Fibroblast of lung (primary cell): ENCODE measurements at regions not wholly inside any gene's neighbourhood (a gene's known extent, or its start where the extent isn't known, plus 50 kb on each side); places are given as distances from the start of the nearest gene placed in this dataset.

Source experiments
- DNase-seq, 2 donors: peaks; one replicate each; pipeline versions ENCODE4 v3.0.0 to v3.0.0-alpha.2; 2010; ENCODE audit warnings: low read depth in 2 of 2
- H2AFZ ChIP-seq: 2 replicates; pipeline ENCODE4 v1.5.1; 2012; ENCODE audit warnings: low read length, control low read depth, inconsistent platforms
- H3K27ac ChIP-seq: 2 replicates; pipeline ENCODE4 v1.5.1; 2011; ENCODE audit warnings: low read length, control low read depth; ENCODE audit not compliant: insufficient read depth
- H3K27me3 ChIP-seq: 2 replicates; pipeline ENCODE4 v1.5.1; 2011; ENCODE audit warnings: mild to moderate bottlenecking, low read length; ENCODE audit not compliant: control insufficient read depth, insufficient read depth
- H3K36me3 ChIP-seq: 2 replicates; pipeline ENCODE4 v1.5.1; 2011; ENCODE audit warnings: low read length; ENCODE audit not compliant: control insufficient read depth, insufficient read depth
- H3K4me1 ChIP-seq: 2 replicates; pipeline ENCODE4 v1.5.1; 2011; ENCODE audit warnings: low read length; ENCODE audit not compliant: control insufficient read depth, insufficient read depth; ENCODE audit errors: extremely low read depth
- H3K4me2 ChIP-seq: 2 replicates; pipeline ENCODE4 v1.5.1; 2011; ENCODE audit warnings: low read length, control low read depth; ENCODE audit not compliant: insufficient read depth; ENCODE audit errors: extremely low read depth
- H3K4me3 ChIP-seq, 4 experiments: fragments of 200-600 bp in 1 of 4; sonication (generic) in 1 of 4; replicated peaks in 1 of 4; 2 replicates each; pipeline ENCODE4 v1.5.1; 2011 to 2016; ENCODE audit warnings: low read length in 4 of 4, low read depth in 3 of 4, mild to moderate bottlenecking in 3 of 4, control low read depth in 2 of 4, inconsistent platforms in 1 of 4, mixed read lengths in 1 of 4; ENCODE audit not compliant: insufficient read depth in 1 of 4; ENCODE audit errors: control extremely low read depth in 1 of 4
- H3K79me2 ChIP-seq: 2 replicates; pipeline ENCODE4 v1.5.1; 2012; ENCODE audit warnings: mild to moderate bottlenecking, low read length, inconsistent platforms; ENCODE audit not compliant: control insufficient read depth, insufficient read depth
- H3K9ac ChIP-seq: 2 replicates; pipeline ENCODE4 v1.5.1; 2011; ENCODE audit warnings: mild to moderate bottlenecking, low read length, control low read depth; ENCODE audit not compliant: insufficient read depth
- H3K9me3 ChIP-seq: 2 replicates; pipeline ENCODE4 v1.5.1; 2012; ENCODE audit warnings: low read depth, low read length; ENCODE audit not compliant: control insufficient read depth, insufficient read depth
- H4K20me1 ChIP-seq: 2 replicates; pipeline ENCODE4 v1.5.1; 2011; ENCODE audit warnings: low read length; ENCODE audit not compliant: control insufficient read depth, insufficient read depth; ENCODE audit errors: extremely low read depth
- CTCF ChIP-seq, 2 donors: IDR thresholded peaks in 1 of 2; conservative IDR thresholded peaks in 1 of 2; 1 replicate in 1 of 2; 2 replicates in 1 of 2; pipeline ENCODE4 v1.5.1; 2011 to 2012; ENCODE audit warnings: low read length in 2 of 2, control low read depth in 1 of 2, inconsistent platforms in 1 of 2, low read depth in 1 of 2, mild to moderate bottlenecking in 1 of 2
- EZH2 ChIP-seq: IDR thresholded peaks from 2 replicates; pipeline ENCODE4 v1.5.1; 2012; ENCODE audit warnings: low read length, control low read depth, mild to moderate bottlenecking; ENCODE audit errors: missing control alignments

- H4K20me1 ChIP-seq = no peaks in the 10 kb centered on the region
- H3K79me2 ChIP-seq = no peaks in the 10 kb centered on the region
- no peak overlapping the region for H3K4me2 ChIP-seq
- H3K4me3 ChIP-seq = no peak overlapping the region
- H3K27me3 ChIP-seq = no peaks in the 10 kb centered on the region
- H3K27ac ChIP-seq = no peak overlapping the region
- no peaks in the 10 kb centered on the region for H3K4me1 ChIP-seq
- no peak for DNase-seq
- H3K9ac ChIP-seq = no peak overlapping the region
- no peaks in the 10 kb centered on the region for H3K36me3 ChIP-seq
- H2AFZ ChIP-seq = no peak overlapping the region
- no peaks in the 10 kb centered on the region for H3K9me3 ChIP-seq
- TF ChIP-seq EZH2 (no peak), CTCF (conservative IDR thresholded peaks at IDR 0.05 in 1 of 2, IDR thresholded peaks at IDR 0.05 in 1 of 2; ENCODE audit: low read depth in 1 of 2, low read length in 2 of 2) (no peak)
Measured at GRCh38 chr10:130395248-130395936, 259.2 kb downstream of the GLRX3 start.

GRCh38 chr10:130396044-130396443, 259.9 kb downstream of the GLRX3 start:
- H2AFZ ChIP-seq = no peak overlapping the region
- TF ChIP-seq EZH2 = no peak
- no peak for TF ChIP-seq CTCF (conservative IDR thresholded peaks at IDR 0.05 in 1 of 2, IDR thresholded peaks at IDR 0.05 in 1 of 2; ENCODE audit: low read depth in 1 of 2, low read length in 2 of 2)

GRCh38 chr10:130398090-130398994, 262.2 kb downstream of the GLRX3 start:
- no peaks in the 10 kb centered on the region for H3K9me3 ChIP-seq
- no peak for TF ChIP-seq CTCF (conservative IDR thresholded peaks at IDR 0.05 in 1 of 2, IDR thresholded peaks at IDR 0.05 in 1 of 2; ENCODE audit: low read depth in 1 of 2, low read length in 2 of 2)
- no peak for TF ChIP-seq EZH2
- no peak for DNase-seq

More at GRCh38 chr10:130396044-130396443, 259.9 kb downstream of the GLRX3 start:
- H3K79me2 ChIP-seq = no peaks in the 10 kb centered on the region
- H3K9me3 ChIP-seq = no peaks in the 10 kb centered on the region
- no peak overlapping the region for H3K9ac ChIP-seq
- H3K4me1 ChIP-seq = no peaks in the 10 kb centered on the region
- no peaks in the 10 kb centered on the region for H3K36me3 ChIP-seq
- no peaks in the 10 kb centered on the region for H4K20me1 ChIP-seq
- DNase-seq = no peak
- no peak overlapping the region for H3K4me3 ChIP-seq
- no peak overlapping the region for H3K4me2 ChIP-seq
- no peaks in the 10 kb centered on the region for H3K27me3 ChIP-seq
- H3K27ac ChIP-seq = no peak overlapping the region

More at GRCh38 chr10:130398090-130398994, 262.2 kb downstream of the GLRX3 start:
- no peaks in the 10 kb centered on the region for H3K27me3 ChIP-seq
- H3K4me3 ChIP-seq = no peak overlapping the region
- no peak overlapping the region for H3K27ac ChIP-seq
- H3K36me3 ChIP-seq = no peaks in the 10 kb centered on the region
- no peaks in the 10 kb centered on the region for H3K79me2 ChIP-seq
- no peaks in the 10 kb centered on the region for H4K20me1 ChIP-seq
- no peak overlapping the region for H3K9ac ChIP-seq
- H3K4me1 ChIP-seq = no peaks in the 10 kb centered on the region
- no peak overlapping the region for H2AFZ ChIP-seq
- H3K4me2 ChIP-seq = no peak overlapping the region
